Liver (tissue), 8 donors: ENCODE measurements at regions not wholly inside any gene's neighbourhood (a gene's known extent, or its start where the extent isn't known, plus 50 kb on each side); places are given as distances from the start of the nearest gene placed in this dataset.
A peak's percentile ranks its signal among the peaks of the same experiment; 100 is the strongest.
"Not testable (repeated sequence)": the region's sequence is repeated elsewhere in the genome, so short reads cannot be mapped to it uniquely, and the experiment has no call there.

Experiments
- DNase-seq: peaks from one replicate; pipeline ENCODE4 v3.0.0-alpha.2; 2017; ENCODE audit warnings: low spot score
- H3K27ac ChIP-seq, 2 donors: one replicate each; pipeline ENCODE4 v1.7.0; 2013; ENCODE audit warnings: inconsistent platforms in 2 of 2, low read length in 2 of 2, control low read depth in 1 of 2, low read depth in 1 of 2, mild to moderate bottlenecking in 1 of 2
- H3K27me3 ChIP-seq, 4 donors: one replicate each; pipeline versions ENCODE4 v1.6.1 to v1.7.0; 2013; ENCODE audit warnings: low read length in 3 of 4, inconsistent platforms in 1 of 4, mild to moderate bottlenecking in 1 of 4, moderate library complexity in 1 of 4; ENCODE audit not compliant: control insufficient read depth in 4 of 4, insufficient read depth in 4 of 4
- H3K36me3 ChIP-seq, 4 donors: one replicate each; pipeline versions ENCODE4 v1.6.1 to v1.7.0; 2013; ENCODE audit warnings: low read length in 3 of 4, mild to moderate bottlenecking in 3 of 4, low read depth in 1 of 4, moderate library complexity in 1 of 4; ENCODE audit not compliant: control insufficient read depth in 4 of 4, insufficient read depth in 3 of 4
- H3K4me1 ChIP-seq, 4 donors: one replicate each; pipeline versions ENCODE4 v1.6.1 to v1.7.0; 2013; ENCODE audit warnings: low read length in 3 of 4, mild to moderate bottlenecking in 3 of 4, moderate library complexity in 1 of 4; ENCODE audit not compliant: control insufficient read depth in 4 of 4, insufficient read depth in 4 of 4
- H3K4me3 ChIP-seq, 3 donors: one replicate each; pipeline versions ENCODE4 v1.6.1 to v1.7.0; 2013; ENCODE audit warnings: low read length in 3 of 3, control low read depth in 1 of 3, low read depth in 1 of 3, mild to moderate bottlenecking in 1 of 3
- H3K9ac ChIP-seq, 2 donors: one replicate each; pipeline ENCODE4 v1.7.0; 2013; ENCODE audit warnings: low read length in 2 of 2, mild to moderate bottlenecking in 2 of 2, moderate library complexity in 2 of 2, control low read depth in 1 of 2, low read depth in 1 of 2
- H3K9me3 ChIP-seq, 4 donors: one replicate each; pipeline versions ENCODE4 v1.6.1 to v1.7.0; 2013; ENCODE audit warnings: low read length in 3 of 4; ENCODE audit not compliant: control insufficient read depth in 4 of 4
- CTCF ChIP-seq: fragments of 150-350 bp; IDR thresholded peaks from 2 replicates; pipeline ENCODE4 v1.5.1; 2017; ENCODE audit warnings: improper control_type of control experiment, low read depth, low read length; ENCODE audit not compliant: missing input control
- FOXA1 ChIP-seq: IDR thresholded peaks from 2 replicates; pipeline ENCODE4 v1.6.1; 2016; ENCODE audit warnings: antibody characterized with exemption
- FOXA2 ChIP-seq: IDR thresholded peaks from 2 replicates; pipeline ENCODE4 v1.6.1; 2016; ENCODE audit warnings: antibody characterized with exemption
- HNF4A ChIP-seq, 2 donors: conservative IDR thresholded peaks; 2 replicates each; pipeline ENCODE4 v1.6.1; 2016; ENCODE audit warnings: antibody characterized with exemption in 2 of 2, mild to moderate bottlenecking in 2 of 2
- JUND ChIP-seq, 2 donors: IDR thresholded peaks; 2 replicates each; pipeline ENCODE4 v1.6.1; 2016; ENCODE audit warnings: antibody characterized with exemption in 2 of 2
- MAX ChIP-seq: IDR thresholded peaks from 2 replicates; pipeline ENCODE4 v1.6.1; 2016; ENCODE audit warnings: antibody characterized with exemption
- NR2F2 ChIP-seq: IDR thresholded peaks from 2 replicates; pipeline ENCODE4 v1.6.1; 2016; ENCODE audit warnings: antibody characterized with exemption
- RXRA ChIP-seq, 2 donors: IDR thresholded peaks; 2 replicates each; pipeline ENCODE4 v1.6.1; 2017 to 2018; ENCODE audit warnings: antibody characterized with exemption in 2 of 2, mild to moderate bottlenecking in 1 of 2
- SP1 ChIP-seq: IDR thresholded peaks from 2 replicates; pipeline ENCODE4 v1.6.1; 2018; ENCODE audit warnings: antibody characterized with exemption, mild to moderate bottlenecking
- TAF1 ChIP-seq: conservative IDR thresholded peaks from 2 replicates; pipeline ENCODE4 v1.6.1; 2016; ENCODE audit warnings: antibody characterized with exemption, mild to moderate bottlenecking
- ZBTB33 ChIP-seq: IDR thresholded peaks from 2 replicates; pipeline ENCODE4 v1.6.1; 2016; ENCODE audit warnings: antibody characterized with exemption
- WGBS: extraction: QIAGEN DNeasy Blood & Tissue Kit; methylation state at CpG from one replicate; pipeline ENCODE4 v1.1.7; 2013; 5-methylcytosine and 5-hydroxymethylcytosine counted together
- donor health status: healthy.
- donor health status: healthy.
- donor health status: healthy.
- donor health status: healthy.
- donor health status: healthy.

- TF ChIP-seq NR2F2 = peak; percentile 78
- TF ChIP-seq HNF4A (conservative IDR thresholded peaks at IDR 0.05) = no peak
- no peak overlapping the region for H3K27ac ChIP-seq
- no peaks in the 10 kb centered on the region for H3K27me3 ChIP-seq
- H3K4me3 ChIP-seq = no peak overlapping the region
- no peaks in the 10 kb centered on the region for H3K36me3 ChIP-seq
- whole genome bisulfite sequencing = 58% methylated on average over 7 of the region's 7 CpGs
- H3K4me1 ChIP-seq = no peaks in the 10 kb centered on the region
- no peak for DNase-seq
- no peak overlapping the region for H3K9ac ChIP-seq
- H3K9me3 ChIP-seq = peaks cover 0 to 3% (median 0%) of the 10 kb centered on the region in 4 donors
Measured at GRCh38 chr14:83975841-83976770, 1553.8 kb upstream of the FLRT2 start.

- 88% methylated on average over 5 of the region's 5 CpGs for WGBS
- Histone ChIP-seq H3K27me3 (no peaks in the 10 kb centered on the region), H3K4me3 (no peak overlapping the region), H3K27ac (no peak overlapping the region), H3K36me3 (no peaks in the 10 kb centered on the region), H3K9ac (no peak overlapping the region), H3K4me1 (no peaks in the 10 kb centered on the region), H3K9me3 (no peaks in the 10 kb centered on the region)
- no peak for DNase-seq
- TF ChIP-seq RXRA (IDR thresholded peaks at IDR 0.05) = no peak
- TF ChIP-seq NR2F2 = no peak
- no peak for TF ChIP-seq CTCF
- no peak for TF ChIP-seq MAX
- TF ChIP-seq FOXA1 = no peak
- TF ChIP-seq SP1 = no peak
- no peak for TF ChIP-seq ZBTB33
- no peak for TF ChIP-seq FOXA2
- no peak for TF ChIP-seq TAF1
- no peak for TF ChIP-seq HNF4A (conservative IDR thresholded peaks at IDR 0.05)
- no peak for TF ChIP-seq JUND (IDR thresholded peaks at IDR 0.05)
Measured at GRCh38 chr14:83977583-83977982, 1552.4 kb upstream of the FLRT2 start.

GRCh38 chr14:83981676-83982258 lies 1548.2 kb upstream of the FLRT2 start:
- H3K4me1 ChIP-seq, H3K9me3 ChIP-seq, H3K4me3 ChIP-seq, H3K27me3 ChIP-seq, H3K9ac ChIP-seq, DNase-seq, H3K36me3 ChIP-seq, H3K27ac ChIP-seq: not testable (repeated sequence)
- peak; percentile 17 to 31 for TF ChIP-seq HNF4A (conservative IDR thresholded peaks at IDR 0.05)
- 74% methylated on average over 3 of the region's 3 CpGs for WGBS
